H1 (cell line): ENCODE measurements at regions not wholly inside any gene's neighbourhood (a gene's known extent, or its start where the extent isn't known, plus 50 kb on each side); places are given as distances from the start of the nearest gene placed in this dataset.

ENCODE experiments used
- CTCF ChIA-PET: fragments of 300-600 bp; sonication (Branson Sonifier 250); formaldehyde crosslinking; loops from one replicate; lab custom pipeline; 2021; ENCODE audit not compliant: partially characterized antibody; lab: Charles Lee
- POLR2A ChIA-PET: fragments of 300-600 bp; sonication (Branson Sonifier 250); formaldehyde crosslinking; loops from one replicate; lab custom pipeline; 2021; ENCODE audit warnings: inconsistent platforms; ENCODE audit not compliant: partially characterized antibody; lab: Charles Lee
- DNase-seq, 2 experiments: peaks; one replicate each; pipeline versions ENCODE4 v3.0.0 to v3.0.0-alpha.2; 2010 to 2022; ENCODE audit warnings: low spot score in 2 of 2, low read depth in 1 of 2, mixed read lengths in 1 of 2
- FAIRE-seq: peaks from 2 replicates; lab custom pipeline; 2011; peaks lifted over from hg19 to GRCh38; lab: Jason Lieb, UNC
- H2AFZ ChIP-seq: 2 replicates; pipeline ENCODE4 v1.8.1; 2012; ENCODE audit warnings: low read length, inconsistent platforms
- H2AK5ac ChIP-seq: 2 replicates; pipeline ENCODE4 v1.6.1; 2013; ENCODE audit warnings: low read depth, low read length
- H2BK120ac ChIP-seq: replicated peaks from 2 replicates; pipeline ENCODE3; 2013; ENCODE audit warnings: low read depth, low read length, inconsistent platforms
- H2BK12ac ChIP-seq: 2 replicates; pipeline ENCODE4 v1.6.1; 2013; ENCODE audit warnings: low read depth, low read length
- H2BK15ac ChIP-seq: 2 replicates; pipeline ENCODE4 v1.6.1; 2013; ENCODE audit warnings: low read length
- H2BK20ac ChIP-seq: 2 replicates; pipeline ENCODE4 v1.6.1; 2013; ENCODE audit warnings: low read length
- H2BK5ac ChIP-seq: 2 replicates; pipeline ENCODE4 v1.6.1; 2013; ENCODE audit warnings: low read depth, low read length
- H3K14ac ChIP-seq: 2 replicates; pipeline ENCODE4 v1.6.1; 2013; ENCODE audit warnings: inconsistent platforms; ENCODE audit not compliant: insufficient read length
- H3K18ac ChIP-seq: 2 replicates; pipeline ENCODE4 v1.6.1; 2013; ENCODE audit warnings: low read length; ENCODE audit errors: extremely low read depth
- H3K23ac ChIP-seq: 2 replicates; pipeline ENCODE4 v1.6.1; 2013; ENCODE audit warnings: inconsistent platforms; ENCODE audit not compliant: insufficient read length
- H3K23me2 ChIP-seq: 2 replicates; pipeline ENCODE4 v1.6.1; 2013; ENCODE audit warnings: low read depth, low read length
- H3K27ac ChIP-seq: 2 replicates; pipeline ENCODE4 v1.6.1; 2011; ENCODE audit warnings: low read depth, low read length, inconsistent platforms
- H3K27me3 ChIP-seq, 4 experiments: replicated peaks in 1 of 4; 1 replicate in 1 of 4; 2 replicates in 3 of 4; pipeline versions ENCODE4 v1.6.1 to v1.8.1; 2011 to 2013; ENCODE audit warnings: low read length in 3 of 4, mild to moderate bottlenecking in 3 of 4, inconsistent platforms in 2 of 4, mixed read lengths in 2 of 4, moderate library complexity in 1 of 4; ENCODE audit not compliant: control insufficient read depth in 3 of 4, insufficient read depth in 3 of 4; ENCODE audit errors: extremely low read depth in 1 of 4
- H3K36me3 ChIP-seq, 4 experiments: 2 replicates each; pipeline versions ENCODE4 v1.6.1 to v1.8.1; 2011 to 2013; ENCODE audit warnings: mild to moderate bottlenecking in 4 of 4, low read length in 3 of 4, moderate library complexity in 2 of 4, control low read depth in 1 of 4, inconsistent platforms in 1 of 4; ENCODE audit not compliant: insufficient read depth in 4 of 4, control insufficient read depth in 2 of 4
- H3K4ac ChIP-seq: replicated peaks from 2 replicates; pipeline ENCODE3; 2013; ENCODE audit warnings: low read length, low read depth, mixed read lengths, inconsistent platforms; ENCODE audit not compliant: insufficient read length
- H3K4me1 ChIP-seq, 4 experiments: replicated peaks in 1 of 4; 1 replicate in 1 of 4; 2 replicates in 3 of 4; pipeline versions ENCODE4 v1.6.1 to v1.8.1; 2011 to 2013; ENCODE audit warnings: low read length in 3 of 4, inconsistent platforms in 2 of 4, mixed read lengths in 1 of 4; ENCODE audit not compliant: insufficient read depth in 4 of 4, control insufficient read depth in 3 of 4
- H3K4me2 ChIP-seq, 2 experiments: 2 replicates each; pipeline versions ENCODE4 v1.6.1 to v1.8.1; 2011 to 2013; ENCODE audit warnings: low read depth in 2 of 2, low read length in 2 of 2, control low read depth in 1 of 2, inconsistent platforms in 1 of 2, mild to moderate bottlenecking in 1 of 2; ENCODE audit not compliant: insufficient read depth in 1 of 2
- H3K4me3 ChIP-seq, 4 experiments: fragments of 200-600, 300-600 bp in 1 of 4; sonication (generic), shearing (Covaris generic), sonication (Bioruptor Twin) in 1 of 4; 2 replicates each; pipeline versions ENCODE4 v1.5.1 to v1.8.1; 2011 to 2016; ENCODE audit warnings: low read length in 4 of 4, low read depth in 3 of 4, control low read depth in 2 of 4, inconsistent platforms in 2 of 4, mild to moderate bottlenecking in 2 of 4, mixed read lengths in 1 of 4, moderate library complexity in 1 of 4; ENCODE audit not compliant: insufficient read depth in 2 of 4; ENCODE audit errors: extremely low read depth in 1 of 4
- H3K56ac ChIP-seq: replicated peaks from 2 replicates; pipeline ENCODE3; 2013; ENCODE audit warnings: low read depth, mild to moderate bottlenecking, mixed read lengths, low read length, inconsistent platforms; ENCODE audit not compliant: insufficient read length
- H3K79me1 ChIP-seq: 2 replicates; pipeline ENCODE4 v1.6.1; 2013; ENCODE audit warnings: low read depth, low read length, control low read depth
- H3K79me2 ChIP-seq, 2 experiments: 2 replicates each; pipeline versions ENCODE4 v1.6.1 to v1.8.1; 2012 to 2013; ENCODE audit warnings: low read length in 2 of 2, mild to moderate bottlenecking in 2 of 2, inconsistent platforms in 1 of 2; ENCODE audit not compliant: insufficient read depth in 2 of 2, control insufficient read depth in 1 of 2
- H3K9ac ChIP-seq, 4 experiments: replicated peaks in 1 of 4; 1 replicate in 1 of 4; 2 replicates in 3 of 4; pipeline versions ENCODE4 v1.6.1 to v1.8.1; 2011 to 2013; ENCODE audit warnings: low read depth in 3 of 4, low read length in 3 of 4, control low read depth in 2 of 4, mild to moderate bottlenecking in 2 of 4, moderate library complexity in 2 of 4, inconsistent platforms in 1 of 4; ENCODE audit errors: extremely low read depth in 1 of 4
- H3K9me3 ChIP-seq, 2 experiments: 2 replicates each; pipeline versions ENCODE4 v1.6.1 to v1.8.1; 2012 to 2013; ENCODE audit warnings: mild to moderate bottlenecking in 2 of 2, moderate library complexity in 2 of 2, control low read depth in 1 of 2, inconsistent platforms in 1 of 2, low read depth in 1 of 2, low read length in 1 of 2, mixed read lengths in 1 of 2; ENCODE audit not compliant: insufficient read depth in 2 of 2
- H4K20me1 ChIP-seq, 2 experiments: replicated peaks in 1 of 2; 2 replicates each; pipeline versions ENCODE3 to v1.8.1; 2011 to 2013; ENCODE audit warnings: inconsistent platforms in 2 of 2, low read length in 2 of 2, mild to moderate bottlenecking in 1 of 2; ENCODE audit not compliant: insufficient read depth in 2 of 2, control insufficient read depth in 1 of 2
- H4K5ac ChIP-seq: 2 replicates; pipeline ENCODE4 v1.6.1; 2013; ENCODE audit warnings: low read length, low read depth, mixed read lengths, inconsistent platforms; ENCODE audit not compliant: insufficient read length
- H4K8ac ChIP-seq: 2 replicates; pipeline ENCODE4 v1.8.0; 2013; ENCODE audit warnings: mild to moderate bottlenecking, moderate library complexity, low read length, inconsistent platforms; ENCODE audit not compliant: insufficient read depth; ENCODE audit errors: extremely low read depth
- H4K91ac ChIP-seq: replicated peaks from 2 replicates; pipeline ENCODE3; 2013; ENCODE audit warnings: low read length, mixed read lengths, inconsistent platforms; ENCODE audit not compliant: insufficient read length
- MAFK ChIP-seq: IDR thresholded peaks from 2 replicates; pipeline ENCODE4 v1.6.1; 2012; ENCODE audit warnings: low read depth, mild to moderate bottlenecking, improper control_type of control experiment, low read length
- POU5F1 ChIP-seq: IDR thresholded peaks from 2 replicates; pipeline ENCODE4 v1.6.1; 2011; ENCODE audit warnings: low read depth, mild to moderate bottlenecking, low read length, moderate library complexity
- TEAD4 ChIP-seq: IDR thresholded peaks from 2 replicates; pipeline ENCODE4 v1.6.1; 2012; ENCODE audit warnings: low read depth, low read length, inconsistent platforms, mixed read lengths
- WGBS, 2 experiments: shearing (Covaris generic) in 1 of 2; methylation state at CpG; one replicate each; pipeline versions ENCODE4 v1.1.6 to v1.1.7; 2013 to 2015; ENCODE audit warnings: low lambda C conversion rate in 2 of 2, mixed read lengths in 2 of 2, inconsistent platforms in 1 of 2, low coverage in 1 of 2, missing lambda C conversion rate in 1 of 2; ENCODE audit not compliant: insufficient replicate concordance in 2 of 2, insufficient coverage in 1 of 2, insufficient read length in 1 of 2; ENCODE audit errors: extremely low coverage in 1 of 2, missing lambda C conversion rate in 1 of 2; 5-methylcytosine and 5-hydroxymethylcytosine counted together

DNA sequence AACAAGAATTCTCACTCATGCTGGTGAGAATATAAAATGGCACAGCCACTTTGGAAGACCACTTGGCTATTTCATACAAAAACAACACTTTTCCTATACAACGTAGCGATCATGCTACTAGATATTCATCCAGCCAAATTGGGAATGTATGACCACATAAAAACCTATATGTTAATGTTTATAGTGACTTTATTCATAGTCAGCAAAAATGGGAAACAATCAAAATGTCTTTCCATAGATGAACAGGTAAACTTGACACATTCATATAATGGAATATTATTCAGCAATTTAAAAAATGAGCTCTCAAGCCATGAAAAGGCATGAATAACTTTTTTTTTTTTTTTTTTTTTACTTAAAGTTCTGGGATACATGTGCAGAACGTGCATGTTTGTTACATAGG is 445.2 kb downstream of the ZBBX start:
- no peak overlapping the region for H3K14ac ChIP-seq
- H2BK20ac ChIP-seq: no peak overlapping the region

More for the DNA sequence above, 445.2 kb downstream of the ZBBX start:
- no peaks in the 10 kb centered on the region for H4K20me1 ChIP-seq
- no peak overlapping the region for H3K4ac ChIP-seq
- no peaks in the 10 kb centered on the region for H3K4me1 ChIP-seq
- DNase-seq (no peak), FAIRE-seq (no peak)
- ChIA-PET CTCF (interaction anchor here (0.6 to 1.2 kb wide), 3 partner anchors 17 to 298 kb away, joined by 3 to 5 read pairs (median 4); no protein-coding TSS in a partner anchor), POLR2A (no interaction called here)
- no peak overlapping the region for H4K5ac ChIP-seq
- no peak overlapping the region for H3K18ac ChIP-seq
- no peak overlapping the region for H4K8ac ChIP-seq
- H2AK5ac ChIP-seq: no peak overlapping the region
- no peak overlapping the region for H3K4me3 ChIP-seq
- H3K56ac ChIP-seq: no peak overlapping the region
- H2AFZ ChIP-seq: no peak overlapping the region
- H2BK15ac ChIP-seq: no peak overlapping the region
- H3K4me2 ChIP-seq: no peak overlapping the region
- no peak overlapping the region for H3K27ac ChIP-seq
- H3K79me2 ChIP-seq: no peaks in the 10 kb centered on the region
- H3K23ac ChIP-seq: no peak overlapping the region
- H3K27me3 ChIP-seq: no peaks in the 10 kb centered on the region
- TF ChIP-seq POU5F1 (no peak), TEAD4 (no peak), MAFK (peak; percentile 23; the same call in 1 of the 2 replicates)
- H2BK120ac ChIP-seq: no peak overlapping the region
- no peak overlapping the region for H3K9ac ChIP-seq
- H2BK5ac ChIP-seq: no peak overlapping the region
- no peaks in the 10 kb centered on the region for H3K23me2 ChIP-seq
- no peak overlapping the region for H2BK12ac ChIP-seq
- H3K79me1 ChIP-seq: no peaks in the 10 kb centered on the region
- H4K91ac ChIP-seq: no peak overlapping the region
- H3K36me3 ChIP-seq: no peaks in the 10 kb centered on the region
- H3K9me3 ChIP-seq: no peaks in the 10 kb centered on the region
- 91% methylated on average over 3 of the region's 3 CpGs; no CpG with 5 or more reads in 1 of the 2 experiments for WGBS, 2 experiments
